Skin of body (tissue), 1 donor: ENCODE measurements at regions not wholly inside any gene's neighbourhood (a gene's known extent, or its start where the extent isn't known, plus 50 kb on each side); places are given as distances from the start of the nearest gene placed in this dataset.

Source experiments
- DNase-seq: peaks from one replicate; lab custom pipeline; 2025; lab: John Stamatoyannopoulos, UW

GRCh38 chr7:41367967-41368882 lies 334.7 kb downstream of the INHBA start:
- DNase-seq, result no peak

GRCh38 chr7:41351091-41351490 lies 351.8 kb downstream of the INHBA start:
- no peak for DNase-seq

GRCh38 chr7:41346878-41347277 lies 356.0 kb downstream of the INHBA start:
- DNase-seq, result no peak

- no peak for DNase-seq
These were observed 362.8 kb downstream of the INHBA start for GRCh38 chr7:41339913-41340676.

GRCh38 chr7:41336981-41337380 lies 365.9 kb downstream of the INHBA start:
- no peak for DNase-seq

GRCh38 chr7:41336455-41336952 lies 366.4 kb downstream of the INHBA start:
- DNase-seq, result no peak

- DNase-seq, result no peak
These were observed 368.6 kb downstream of the INHBA start for GRCh38 chr7:41334071-41334862.

GRCh38 chr7:41333511-41333910 lies 369.4 kb downstream of the INHBA start:
- no peak for DNase-seq

GRCh38 chr7:41331194-41331593 lies 371.7 kb downstream of the INHBA start:
- DNase-seq, result no peak

- no peak for DNase-seq
These were observed 374.3 kb downstream of the INHBA start for GRCh38 chr7:41328544-41328943.

GRCh38 chr7:41328131-41328530 lies 374.8 kb downstream of the INHBA start:
- no peak for DNase-seq

GRCh38 chr7:41326616-41327015 lies 376.3 kb downstream of the INHBA start:
- no peak for DNase-seq

- DNase-seq, result no peak
These were observed 379.1 kb downstream of the INHBA start for GRCh38 chr7:41323806-41324205.

- DNase-seq, result no peak
These were observed 383.3 kb downstream of the INHBA start for GRCh38 chr7:41319581-41319980.

GRCh38 chr7:41316410-41316809 lies 386.5 kb downstream of the INHBA start:
- no peak for DNase-seq

- no peak for DNase-seq
These were observed 387.1 kb downstream of the INHBA start for GRCh38 chr7:41315764-41316163.

GRCh38 chr7:41313171-41313570 lies 389.7 kb downstream of the INHBA start:
- DNase-seq, result no peak

- no peak for DNase-seq
These were observed 390.7 kb downstream of the INHBA start for GRCh38 chr7:41312235-41312634.

GRCh38 chr7:41311301-41311700 lies 391.6 kb downstream of the INHBA start:
- DNase-seq, result no peak

- peak; percentile 15 for DNase-seq
These were observed 396.4 kb downstream of the INHBA start for GRCh38 chr7:41306486-41306885.

- DNase-seq, result no peak
These were observed 397.9 kb downstream of the INHBA start for GRCh38 chr7:41305001-41305400.

GRCh38 chr7:41303709-41304108 lies 399.2 kb downstream of the INHBA start:
- DNase-seq, result no peak
